K562 (cell line): ENCODE measurements at regions not wholly inside any gene's neighbourhood (a gene's known extent, or its start where the extent isn't known, plus 50 kb on each side); places are given as distances from the start of the nearest gene placed in this dataset.

Experiments used
- ATF4 ChIP-seq: fragments of 450-650 bp; formaldehyde crosslinking; IDR thresholded peaks from 2 replicates; pipeline ENCODE4 v1.4.0; 2022; ENCODE audit warnings: mild to moderate bottlenecking, moderate library complexity
- BHLHE40 ChIP-seq: IDR thresholded peaks from 2 replicates; pipeline ENCODE4 v1.6.1; 2011; ENCODE audit warnings: low read length, improper control_type of control experiment
- CCAR2 ChIP-seq: fragments of 200-400 bp; formaldehyde crosslinking; IDR thresholded peaks from 2 replicates; pipeline ENCODE4 v1.6.1; 2017; ENCODE audit warnings: mild to moderate bottlenecking, low read depth, low read length
- CHD2 ChIP-seq: IDR thresholded peaks from 2 replicates; pipeline ENCODE4 v1.6.1; 2011; ENCODE audit warnings: low read depth, low read length
- CTBP1 ChIP-seq: fragments of 450-650 bp; IDR thresholded peaks from 2 replicates; pipeline ENCODE4 v1.6.1; 2016; ENCODE audit warnings: borderline replicate concordance
- ILF3 ChIP-seq: fragments of 450-650 bp; IDR thresholded peaks from 2 replicates; pipeline ENCODE4 v1.6.1; 2018; ENCODE audit warnings: antibody characterized with exemption, mild to moderate bottlenecking, moderate library complexity, borderline replicate concordance
- JUND ChIP-seq, 2 experiments: IDR thresholded peaks; 2 replicates in 1 of 2; 3 replicates in 1 of 2; pipeline ENCODE4 v1.6.1; 2011; ENCODE audit warnings: borderline replicate concordance in 2 of 2, low read depth in 2 of 2, low read length in 2 of 2, improper control_type of control experiment in 1 of 2, missing biosample characterization in 1 of 2, missing genetic modification characterization in 1 of 2, missing genetic modification reagents in 1 of 2
- MCM2 ChIP-seq: fragments of 450-650 bp; IDR thresholded peaks from 2 replicates; pipeline ENCODE4 v1.6.1; 2017; ENCODE audit warnings: low read depth, mild to moderate bottlenecking
- MEF2D ChIP-seq: conservative IDR thresholded peaks from 2 replicates; pipeline ENCODE4 v1.6.1; 2016; ENCODE audit warnings: low read depth, missing genetic modification characterization, missing compliant biosample characterization
- MTA1 ChIP-seq: fragments of 450-650 bp; IDR thresholded peaks from 2 replicates; pipeline ENCODE4 v1.6.1; 2017; ENCODE audit warnings: borderline replicate concordance
- NFXL1 ChIP-seq: fragments of 450-650 bp; formaldehyde crosslinking; IDR thresholded peaks from 2 replicates; pipeline ENCODE4 v1.4.0; 2021; ENCODE audit warnings: mild to moderate bottlenecking
- RFX5 ChIP-seq: IDR thresholded peaks from 2 replicates; pipeline ENCODE4 v1.6.1; 2011; ENCODE audit warnings: low read depth, mild to moderate bottlenecking, improper control_type of control experiment, low read length
- SRSF1 ChIP-seq: fragments of 200-400 bp; formaldehyde crosslinking; IDR thresholded peaks from 2 replicates; pipeline ENCODE4 v1.6.1; 2017; ENCODE audit warnings: mild to moderate bottlenecking, low read depth, low read length, moderate library complexity
- TAL1 ChIP-seq: fragments of 450-650 bp; IDR thresholded peaks from 2 replicates; pipeline ENCODE4 v1.6.1; 2016; ENCODE audit warnings: mild to moderate bottlenecking
- TCF7 ChIP-seq: sonication (generic); IDR thresholded peaks from 2 replicates; pipeline ENCODE4 v1.6.1; 2016; ENCODE audit warnings: antibody characterized with exemption, borderline replicate concordance
- ZNF444 ChIP-seq: fragments of 250-450 bp; sonication (Bioruptor Pico); IDR thresholded peaks from 2 replicates; pipeline ENCODE4 v1.4.0; 2020; ENCODE audit warnings: mild to moderate bottlenecking, moderate library complexity
- ZNF584 ChIP-seq: fragments of 200-800 bp; sonication (Bioruptor generic); IDR thresholded peaks from 2 replicates; pipeline ENCODE4 v1.6.1; 2016; ENCODE audit warnings: low read depth, mild to moderate bottlenecking, missing genetic modification characterization, missing compliant biosample characterization
- TF ChIP-seq, protein P1 (sequence below), 2 experiments: fragments of 450-650 bp; formaldehyde crosslinking in 1 of 2; IDR thresholded peaks; 2 replicates each; pipeline versions ENCODE4 v1.4.0 to v1.6.1; 2014 to 2020; ENCODE audit warnings: mild to moderate bottlenecking in 2 of 2, borderline replicate concordance in 1 of 2, low read depth in 1 of 2

GRCh38 chr12:116360579-116361413 is 83.3 kb upstream of the MED13L start (continued):
- TF ChIP-seq ILF3 (0 out of 2 replicates have a peak, but pooled peaks have one; percentile 32), JUND (IDR thresholded peaks at IDR 0.05; ENCODE audit: borderline replicate concordance, low read depth, low read length) (peak; percentile 95), JUND (tag; IDR thresholded peaks at IDR 0.05; ENCODE audit: borderline replicate concordance, low read depth, low read length) (peak; percentile 87; the same call in 2 of the 3 replicates), SRSF1 (no peak), MTA1 (peak; percentile 58; the same call in 1 of the 2 replicates), BHLHE40 (no peak), ATF4 (CRISPR knock-in tag) (no peak), MEF2D (tag) (0 out of 2 replicates have a peak, but pooled peaks have one; percentile 64), NFXL1 (no peak), RFX5 (no peak), CHD2 (no peak), CCAR2 (no peak), ZNF584 (no peak), CTBP1 (peak; percentile 63), ZNF444 (CRISPR knock-in tag) (no peak), TAL1 (peak; percentile 63), TCF7 (no peak), MCM2 (no peak)
- TF ChIP-seq, protein P1, sequence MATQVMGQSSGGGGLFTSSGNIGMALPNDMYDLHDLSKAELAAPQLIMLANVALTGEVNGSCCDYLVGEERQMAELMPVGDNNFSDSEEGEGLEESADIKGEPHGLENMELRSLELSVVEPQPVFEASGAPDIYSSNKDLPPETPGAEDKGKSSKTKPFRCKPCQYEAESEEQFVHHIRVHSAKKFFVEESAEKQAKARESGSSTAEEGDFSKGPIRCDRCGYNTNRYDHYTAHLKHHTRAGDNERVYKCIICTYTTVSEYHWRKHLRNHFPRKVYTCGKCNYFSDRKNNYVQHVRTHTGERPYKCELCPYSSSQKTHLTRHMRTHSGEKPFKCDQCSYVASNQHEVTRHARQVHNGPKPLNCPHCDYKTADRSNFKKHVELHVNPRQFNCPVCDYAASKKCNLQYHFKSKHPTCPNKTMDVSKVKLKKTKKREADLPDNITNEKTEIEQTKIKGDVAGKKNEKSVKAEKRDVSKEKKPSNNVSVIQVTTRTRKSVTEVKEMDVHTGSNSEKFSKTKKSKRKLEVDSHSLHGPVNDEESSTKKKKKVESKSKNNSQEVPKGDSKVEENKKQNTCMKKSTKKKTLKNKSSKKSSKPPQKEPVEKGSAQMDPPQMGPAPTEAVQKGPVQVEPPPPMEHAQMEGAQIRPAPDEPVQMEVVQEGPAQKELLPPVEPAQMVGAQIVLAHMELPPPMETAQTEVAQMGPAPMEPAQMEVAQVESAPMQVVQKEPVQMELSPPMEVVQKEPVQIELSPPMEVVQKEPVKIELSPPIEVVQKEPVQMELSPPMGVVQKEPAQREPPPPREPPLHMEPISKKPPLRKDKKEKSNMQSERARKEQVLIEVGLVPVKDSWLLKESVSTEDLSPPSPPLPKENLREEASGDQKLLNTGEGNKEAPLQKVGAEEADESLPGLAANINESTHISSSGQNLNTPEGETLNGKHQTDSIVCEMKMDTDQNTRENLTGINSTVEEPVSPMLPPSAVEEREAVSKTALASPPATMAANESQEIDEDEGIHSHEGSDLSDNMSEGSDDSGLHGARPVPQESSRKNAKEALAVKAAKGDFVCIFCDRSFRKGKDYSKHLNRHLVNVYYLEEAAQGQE (IDR thresholded peaks at IDR 0.05; ENCODE audit: borderline replicate concordance), result peak; percentile 68
- TF ChIP-seq, protein P1 (CRISPR knock-in tag; IDR thresholded peaks at IDR 0.05; ENCODE audit: low read depth), result no peak
